ENCODE measurements at regions not wholly inside any gene's neighbourhood (a gene's known extent, or its start where the extent isn't known, plus 50 kb on each side); places are given as distances from the start of the nearest gene placed in this dataset.
A peak's percentile ranks its signal among the peaks of the same experiment; 100 is the strongest.

DNA sequence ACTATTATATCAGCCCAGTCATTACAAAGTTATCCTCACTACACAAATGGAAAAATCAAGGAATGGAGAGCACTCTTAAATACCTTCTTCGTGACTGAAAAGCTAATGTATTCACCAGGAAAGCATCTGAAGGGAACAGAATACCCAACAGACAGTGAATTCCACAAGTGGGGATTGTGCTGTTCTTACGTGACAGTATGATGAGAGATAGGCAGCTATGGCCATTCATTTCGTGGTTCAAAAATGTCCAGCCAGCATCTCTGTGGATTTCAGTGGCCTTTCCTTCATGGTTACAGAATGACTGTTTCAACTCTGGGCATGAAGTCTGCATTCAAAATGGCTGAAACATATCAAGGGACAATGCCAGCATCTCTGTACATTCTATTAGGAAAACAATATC is 323.8 kb downstream of the PRELID2 start:
- H3K36me3 ChIP-seq = no peaks in the 10 kb centered on the region
- H3K9me3 ChIP-seq = peaks cover 0 to 5% (median 1%) of the 10 kb centered on the region in 4 donors
- H3K27me3 ChIP-seq = no peaks in the 10 kb centered on the region
- 83 to 93% (median 91%) methylated on average over 3 of the region's 3 CpGs for WGBS, 5 donors
- no peak overlapping the region for H3K4me3 ChIP-seq
- TF ChIP-seq POLR2AphosphoS5 (IDR thresholded peaks at IDR 0.05) (no peak), EP300 (IDR thresholded peaks at IDR 0.05) (no peak), POLR2A (IDR thresholded peaks at IDR 0.05) (no peak)
- TF ChIP-seq, protein P1, sequence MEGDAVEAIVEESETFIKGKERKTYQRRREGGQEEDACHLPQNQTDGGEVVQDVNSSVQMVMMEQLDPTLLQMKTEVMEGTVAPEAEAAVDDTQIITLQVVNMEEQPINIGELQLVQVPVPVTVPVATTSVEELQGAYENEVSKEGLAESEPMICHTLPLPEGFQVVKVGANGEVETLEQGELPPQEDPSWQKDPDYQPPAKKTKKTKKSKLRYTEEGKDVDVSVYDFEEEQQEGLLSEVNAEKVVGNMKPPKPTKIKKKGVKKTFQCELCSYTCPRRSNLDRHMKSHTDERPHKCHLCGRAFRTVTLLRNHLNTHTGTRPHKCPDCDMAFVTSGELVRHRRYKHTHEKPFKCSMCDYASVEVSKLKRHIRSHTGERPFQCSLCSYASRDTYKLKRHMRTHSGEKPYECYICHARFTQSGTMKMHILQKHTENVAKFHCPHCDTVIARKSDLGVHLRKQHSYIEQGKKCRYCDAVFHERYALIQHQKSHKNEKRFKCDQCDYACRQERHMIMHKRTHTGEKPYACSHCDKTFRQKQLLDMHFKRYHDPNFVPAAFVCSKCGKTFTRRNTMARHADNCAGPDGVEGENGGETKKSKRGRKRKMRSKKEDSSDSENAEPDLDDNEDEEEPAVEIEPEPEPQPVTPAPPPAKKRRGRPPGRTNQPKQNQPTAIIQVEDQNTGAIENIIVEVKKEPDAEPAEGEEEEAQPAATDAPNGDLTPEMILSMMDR (IDR thresholded peaks at IDR 0.05) = no peak
- H3K4me1 ChIP-seq = peaks cover 0 to 24% (median 18%) of the 10 kb centered on the region in 4 donors
- intact Hi-C loops (cut with DNase I; ENCODE audit: low total_unique reads) = no loop called here
- H3K27ac ChIP-seq = no peak overlapping the region
- DNase-seq = no peak

DNA sequence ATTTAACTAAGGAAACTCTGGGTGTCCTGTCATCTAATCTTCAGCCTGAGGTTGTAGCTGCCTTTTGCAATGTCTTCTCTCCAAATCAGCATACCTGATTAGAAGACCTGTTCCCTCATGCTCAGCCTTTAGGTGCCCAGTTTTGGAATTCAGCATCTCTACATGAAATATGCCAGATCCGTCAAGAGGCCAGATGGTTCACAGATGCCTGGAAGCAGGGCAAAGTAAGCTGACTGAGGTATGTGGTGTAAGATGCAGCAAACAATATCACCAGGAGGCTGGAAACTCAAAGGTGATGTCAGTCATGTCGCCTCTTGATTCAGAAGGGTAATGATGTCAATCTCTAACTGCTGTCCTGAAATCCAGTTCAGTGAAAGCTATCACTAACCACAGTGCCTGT is 324.4 kb downstream of the PRELID2 start:
- no peak overlapping the region for H3K27ac ChIP-seq
- intact Hi-C loops (cut with DNase I; ENCODE audit: low total_unique reads) = no loop called here
- 76 to 97% (median 93%) methylated on average over 2 of the region's 2 CpGs for WGBS, 5 donors

DNA sequence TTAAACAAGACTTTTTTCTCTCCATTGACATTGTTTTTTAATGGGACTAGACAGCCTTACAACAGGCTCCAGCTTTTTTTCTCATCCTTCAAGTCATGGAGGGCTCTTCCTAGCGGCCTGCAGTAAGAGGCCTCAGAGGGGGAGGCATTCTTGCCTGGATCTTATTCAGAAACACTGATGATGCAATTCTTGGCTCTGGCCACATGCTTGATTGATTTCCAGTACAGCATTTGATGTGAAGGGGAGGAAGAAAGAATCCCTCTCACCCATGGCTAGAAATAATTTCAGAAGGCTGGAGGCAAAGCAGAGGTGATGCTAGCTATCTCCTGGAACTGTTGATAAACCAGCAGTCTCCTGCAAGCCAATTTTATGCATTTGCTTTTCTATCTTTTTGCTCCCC is 324.8 kb downstream of the PRELID2 start:
- TF ChIP-seq POLR2AphosphoS5 (IDR thresholded peaks at IDR 0.05) = no peak
- TF ChIP-seq, protein P1 (IDR thresholded peaks at IDR 0.05) = no peak
- TF ChIP-seq EP300 (IDR thresholded peaks at IDR 0.05) = no peak
- no peak for TF ChIP-seq POLR2A (IDR thresholded peaks at IDR 0.05)
- peak in 1 of 2 donors; percentile 78 for DNase-seq
- H3K4me3 ChIP-seq = no peak overlapping the region
- no peaks in the 10 kb centered on the region for H3K9me3 ChIP-seq
- intact Hi-C loops (cut with DNase I; ENCODE audit: low total_unique reads) = no loop called here
- no peaks in the 10 kb centered on the region for H3K27me3 ChIP-seq
- 40 to 74% (median 66%) methylated on average over 1 of the region's 1 CpG for WGBS, 5 donors
- no peaks in the 10 kb centered on the region for H3K36me3 ChIP-seq
- peak overlapping the region in 1 of 5 donors; percentile 13 for H3K27ac ChIP-seq
- peaks cover 0 to 24% (median 18%) of the 10 kb centered on the region in 4 donors for H3K4me1 ChIP-seq

More for the DNA sequence above, 324.4 kb downstream of the PRELID2 start:
- Histone ChIP-seq H3K4me3 (no peak overlapping the region), H3K27me3 (no peaks in the 10 kb centered on the region), H3K9me3 (no peaks in the 10 kb centered on the region), H3K36me3 (no peaks in the 10 kb centered on the region), H3K4me1 (peaks cover 0 to 24% (median 18%) of the 10 kb centered on the region in 4 donors)
- TF ChIP-seq EP300 (IDR thresholded peaks at IDR 0.05) = no peak
- TF ChIP-seq, protein P1 (IDR thresholded peaks at IDR 0.05) = no peak
- TF ChIP-seq POLR2A (IDR thresholded peaks at IDR 0.05) = no peak
- TF ChIP-seq POLR2AphosphoS5 (IDR thresholded peaks at IDR 0.05) = no peak
- DNase-seq = no peak

- peak overlapping the region in 4 of 5 donors; percentile 6 to 54 (median 12) for H3K27ac ChIP-seq
Measured at GRCh38 chr5:145509336-145510136, 325.6 kb downstream of the PRELID2 start.

More at GRCh38 chr5:145509336-145510136, 325.6 kb downstream of the PRELID2 start:
- Histone ChIP-seq H3K4me3 (no peak overlapping the region), H3K9me3 (no peaks in the 10 kb centered on the region), H3K36me3 (no peaks in the 10 kb centered on the region), H3K27me3 (no peaks in the 10 kb centered on the region), H3K4me1 (peaks cover 0 to 24% (median 18%) of the 10 kb centered on the region in 4 donors)
- WGBS, 5 donors = 25 to 49% (median 34%) methylated on average over 2 of the region's 2 CpGs
- peak in 1 of 2 donors; percentile 15 for DNase-seq
- intact Hi-C loops (cut with DNase I; ENCODE audit: low total_unique reads) = no loop called here
- TF ChIP-seq, protein P1 (IDR thresholded peaks at IDR 0.05) = no peak
- TF ChIP-seq POLR2AphosphoS5 (IDR thresholded peaks at IDR 0.05) (no peak), POLR2A (IDR thresholded peaks at IDR 0.05) (no peak), EP300 (IDR thresholded peaks at IDR 0.05) (no peak)

Data from stomach (tissue), 8 donors.